Smooth muscle cell of the brain vasculature (primary cell): ENCODE measurements at regions not wholly inside any gene's neighbourhood (a gene's known extent, or its start where the extent isn't known, plus 50 kb on each side); places are given as distances from the start of the nearest gene placed in this dataset.

Source experiments
- DNase-seq: peaks from one replicate; pipeline ENCODE4 v3.0.0-alpha.2; 2012; ENCODE audit warnings: low read depth, low spot score

- DNase-seq = no peak
These were observed 112.2 kb downstream of the CYB561 start for GRCh38 chr17:63333869-63334268.

- no peak for DNase-seq
These were observed 110.3 kb downstream of the CYB561 start for GRCh38 chr17:63335831-63336230.

GRCh38 chr17:63337579-63337978 is 108.5 kb downstream of the CYB561 start:
- no peak for DNase-seq

- no peak for DNase-seq
These were observed 107.8 kb downstream of the CYB561 start for GRCh38 chr17:63338272-63338671.

GRCh38 chr17:63341276-63341675 is 104.8 kb downstream of the CYB561 start:
- DNase-seq = no peak

GRCh38 chr17:63344383-63344782 is 101.7 kb downstream of the CYB561 start:
- DNase-seq = no peak

GRCh38 chr17:63345611-63346010 is 100.5 kb downstream of the CYB561 start:
- DNase-seq = no peak

GRCh38 chr17:63347475-63347874 is 98.6 kb downstream of the CYB561 start:
- DNase-seq = no peak

GRCh38 chr17:63349478-63350000 is 96.6 kb downstream of the CYB561 start:
- DNase-seq = no peak

- no peak for DNase-seq
These were observed 95.7 kb downstream of the CYB561 start for GRCh38 chr17:63350364-63350763.

- no peak for DNase-seq
These were observed 91.8 kb downstream of the CYB561 start for GRCh38 chr17:63354256-63354655.

GRCh38 chr17:63356337-63356757 is 89.8 kb downstream of the CYB561 start:
- peak; percentile 79 for DNase-seq

- DNase-seq = peak; percentile 61
These were observed 87.8 kb downstream of the CYB561 start for GRCh38 chr17:63358111-63358839.

GRCh38 chr17:63358956-63359355 is 87.2 kb downstream of the CYB561 start:
- no peak for DNase-seq

GRCh38 chr17:63361182-63361581 is 84.9 kb downstream of the CYB561 start:
- no peak for DNase-seq

- no peak for DNase-seq
These were observed 84.0 kb downstream of the CYB561 start for GRCh38 chr17:63362115-63362514.

- DNase-seq = no peak
These were observed 81.7 kb downstream of the CYB561 start for GRCh38 chr17:63364387-63364786.

GRCh38 chr17:63364944-63365343 is 81.2 kb downstream of the CYB561 start:
- DNase-seq = no peak

GRCh38 chr17:63365366-63366240 is 80.5 kb downstream of the CYB561 start:
- DNase-seq = no peak

- DNase-seq = no peak
These were observed 79.9 kb downstream of the CYB561 start for GRCh38 chr17:63366241-63366566.

GRCh38 chr17:63369233-63369632 is 76.9 kb downstream of the CYB561 start:
- no peak for DNase-seq

GRCh38 chr17:63370696-63371095 is 75.4 kb downstream of the CYB561 start:
- DNase-seq = no peak

GRCh38 chr17:63376949-63377348 is 69.2 kb downstream of the CYB561 start:
- no peak for DNase-seq
